ENCODE measurements at regions not wholly inside any gene's neighbourhood (a gene's known extent, or its start where the extent isn't known, plus 50 kb on each side); places are given as distances from the start of the nearest gene placed in this dataset.

DNA sequence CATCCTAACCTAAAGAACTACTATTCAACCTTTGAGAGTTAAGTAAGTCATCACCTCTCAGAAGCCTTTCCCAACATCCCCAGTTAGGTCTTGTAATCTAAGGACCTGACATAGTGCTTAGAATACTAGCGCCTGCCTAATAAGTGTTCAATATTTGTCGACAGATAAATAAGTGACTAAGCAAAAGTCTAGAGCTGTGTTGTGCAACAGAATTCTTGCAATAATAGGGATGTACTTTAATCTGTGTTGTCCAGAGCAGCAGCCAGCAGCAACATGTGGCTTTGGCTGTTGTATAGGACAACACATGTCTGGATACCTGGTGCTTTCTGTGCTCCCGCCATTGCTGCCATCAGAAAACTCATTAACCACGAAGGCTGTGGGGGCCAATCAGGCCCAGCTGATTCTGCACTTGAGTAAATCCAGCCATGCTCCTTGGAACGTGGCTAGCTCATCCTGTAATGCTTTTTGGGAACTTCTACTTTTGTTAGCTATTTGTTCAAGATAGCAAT, 66.8 kb upstream of the NTM start:
- no peaks in the 10 kb centered on the region for H4K20me1 ChIP-seq (ENCODE audit: control insufficient read depth, extremely low read depth, insufficient read depth, low read length)
- H3K9me3 ChIP-seq (ENCODE audit: control insufficient read depth, insufficient read depth, low read depth, low read length), result no peaks in the 10 kb centered on the region
- H3K4me3 ChIP-seq (replicated peaks in 1 of 4; ENCODE audit: control extremely low read depth in 1 of 4, insufficient read depth in 1 of 4, low read depth in 3 of 4, low read length in 4 of 4), result no peak overlapping the region
- no peak overlapping the region for H2AFZ ChIP-seq (ENCODE audit: low read length)
- TF ChIP-seq, protein P1, sequence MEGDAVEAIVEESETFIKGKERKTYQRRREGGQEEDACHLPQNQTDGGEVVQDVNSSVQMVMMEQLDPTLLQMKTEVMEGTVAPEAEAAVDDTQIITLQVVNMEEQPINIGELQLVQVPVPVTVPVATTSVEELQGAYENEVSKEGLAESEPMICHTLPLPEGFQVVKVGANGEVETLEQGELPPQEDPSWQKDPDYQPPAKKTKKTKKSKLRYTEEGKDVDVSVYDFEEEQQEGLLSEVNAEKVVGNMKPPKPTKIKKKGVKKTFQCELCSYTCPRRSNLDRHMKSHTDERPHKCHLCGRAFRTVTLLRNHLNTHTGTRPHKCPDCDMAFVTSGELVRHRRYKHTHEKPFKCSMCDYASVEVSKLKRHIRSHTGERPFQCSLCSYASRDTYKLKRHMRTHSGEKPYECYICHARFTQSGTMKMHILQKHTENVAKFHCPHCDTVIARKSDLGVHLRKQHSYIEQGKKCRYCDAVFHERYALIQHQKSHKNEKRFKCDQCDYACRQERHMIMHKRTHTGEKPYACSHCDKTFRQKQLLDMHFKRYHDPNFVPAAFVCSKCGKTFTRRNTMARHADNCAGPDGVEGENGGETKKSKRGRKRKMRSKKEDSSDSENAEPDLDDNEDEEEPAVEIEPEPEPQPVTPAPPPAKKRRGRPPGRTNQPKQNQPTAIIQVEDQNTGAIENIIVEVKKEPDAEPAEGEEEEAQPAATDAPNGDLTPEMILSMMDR (conservative IDR thresholded peaks at IDR 0.05 in 1 of 2, IDR thresholded peaks at IDR 0.05 in 1 of 2; ENCODE audit: low read depth in 1 of 2, low read length in 2 of 2), result no peak
- TF ChIP-seq EZH2 (IDR thresholded peaks at IDR 0.05; ENCODE audit: low read length, missing control alignments), result no peak
- H3K27ac ChIP-seq (ENCODE audit: insufficient read depth, low read length), result no peak overlapping the region
- no peak overlapping the region for H3K9ac ChIP-seq (ENCODE audit: insufficient read depth, low read length)
- peaks cover 4% of the 10 kb centered on the region for H3K27me3 ChIP-seq (ENCODE audit: control insufficient read depth, insufficient read depth, low read length)
- DNase-seq (ENCODE audit: low read depth in 2 of 2), result no peak
- H3K36me3 ChIP-seq (ENCODE audit: control insufficient read depth, insufficient read depth, low read length), result no peaks in the 10 kb centered on the region
- no peaks in the 10 kb centered on the region for H3K79me2 ChIP-seq (ENCODE audit: control insufficient read depth, insufficient read depth, low read length)
- H3K4me1 ChIP-seq (ENCODE audit: control insufficient read depth, extremely low read depth, insufficient read depth, low read length), result no peaks in the 10 kb centered on the region
- no peak overlapping the region for H3K4me2 ChIP-seq (ENCODE audit: extremely low read depth, insufficient read depth, low read length)

DNA sequence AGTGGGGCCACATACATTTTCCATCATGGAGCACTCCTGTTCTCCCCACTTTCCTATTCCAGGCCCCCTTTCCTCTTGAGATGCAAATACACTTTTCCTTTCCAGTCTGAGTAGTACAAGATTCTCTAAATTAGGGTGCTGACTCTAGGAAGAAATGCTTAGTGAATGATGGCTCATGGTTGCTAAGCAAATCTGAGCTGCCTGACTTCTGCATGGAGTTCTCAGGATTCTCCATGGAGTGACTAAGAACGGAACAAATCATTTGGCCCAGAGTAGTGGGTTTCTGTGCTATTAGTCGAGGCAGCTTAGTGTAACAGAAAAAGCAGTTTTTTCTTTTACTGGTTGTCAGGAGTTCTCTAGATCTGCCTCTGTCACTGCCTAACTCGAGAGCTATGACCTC, 65.4 kb upstream of the NTM start:
- no peak overlapping the region for H3K27ac ChIP-seq (ENCODE audit: insufficient read depth, low read length)
- H3K9me3 ChIP-seq (ENCODE audit: control insufficient read depth, insufficient read depth, low read depth, low read length), result no peaks in the 10 kb centered on the region
- H3K27me3 ChIP-seq (ENCODE audit: control insufficient read depth, insufficient read depth, low read length), result no peaks in the 10 kb centered on the region
- no peaks in the 10 kb centered on the region for H4K20me1 ChIP-seq (ENCODE audit: control insufficient read depth, extremely low read depth, insufficient read depth, low read length)
- no peaks in the 10 kb centered on the region for H3K4me1 ChIP-seq (ENCODE audit: control insufficient read depth, extremely low read depth, insufficient read depth, low read length)
- TF ChIP-seq, protein P1 (conservative IDR thresholded peaks at IDR 0.05 in 1 of 2, IDR thresholded peaks at IDR 0.05 in 1 of 2; ENCODE audit: low read depth in 1 of 2, low read length in 2 of 2), result no peak
- no peak for TF ChIP-seq EZH2 (IDR thresholded peaks at IDR 0.05; ENCODE audit: low read length, missing control alignments)
- no peak overlapping the region for H3K9ac ChIP-seq (ENCODE audit: insufficient read depth, low read length)
- H3K79me2 ChIP-seq (ENCODE audit: control insufficient read depth, insufficient read depth, low read length), result no peaks in the 10 kb centered on the region
- no peak for DNase-seq (ENCODE audit: low read depth in 2 of 2)
- H2AFZ ChIP-seq (ENCODE audit: low read length), result no peak overlapping the region
- H3K4me3 ChIP-seq (replicated peaks in 1 of 4; ENCODE audit: control extremely low read depth in 1 of 4, insufficient read depth in 1 of 4, low read depth in 3 of 4, low read length in 4 of 4), result no peak overlapping the region
- H3K36me3 ChIP-seq (ENCODE audit: control insufficient read depth, insufficient read depth, low read length), result no peaks in the 10 kb centered on the region
- H3K4me2 ChIP-seq (ENCODE audit: extremely low read depth, insufficient read depth, low read length), result no peak overlapping the region

DNA sequence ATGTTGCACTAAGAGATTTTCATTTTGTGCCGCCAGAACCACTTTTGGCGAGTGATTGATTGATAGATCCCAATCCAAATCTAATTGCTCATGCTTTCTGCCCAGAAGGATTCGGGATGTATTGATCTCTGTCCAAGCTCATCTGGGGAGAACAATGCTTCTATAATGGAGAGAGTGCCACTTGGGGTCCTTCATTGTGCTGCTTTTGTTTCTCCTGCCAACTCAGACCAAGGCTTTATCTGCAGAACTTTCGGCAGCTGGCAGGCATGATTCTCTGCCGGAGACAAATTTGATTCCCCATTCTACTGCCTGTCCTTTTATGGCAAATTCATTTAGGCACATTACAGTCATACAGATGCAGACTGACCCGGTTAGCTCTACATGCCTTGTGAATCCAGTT, 62.9 kb upstream of the NTM start:
- Histone ChIP-seq H3K9ac (ENCODE audit: insufficient read depth, low read length) (no peak overlapping the region), H3K4me2 (ENCODE audit: extremely low read depth, insufficient read depth, low read length) (no peak overlapping the region), H3K27me3 (ENCODE audit: control insufficient read depth, insufficient read depth, low read length) (no peaks in the 10 kb centered on the region), H3K27ac (ENCODE audit: insufficient read depth, low read length) (no peak overlapping the region), H3K4me1 (ENCODE audit: control insufficient read depth, extremely low read depth, insufficient read depth, low read length) (no peaks in the 10 kb centered on the region), H3K9me3 (ENCODE audit: control insufficient read depth, insufficient read depth, low read depth, low read length) (no peaks in the 10 kb centered on the region), H4K20me1 (ENCODE audit: control insufficient read depth, extremely low read depth, insufficient read depth, low read length) (no peaks in the 10 kb centered on the region), H3K79me2 (ENCODE audit: control insufficient read depth, insufficient read depth, low read length) (no peaks in the 10 kb centered on the region), H3K4me3 (replicated peaks in 1 of 4; ENCODE audit: control extremely low read depth in 1 of 4, insufficient read depth in 1 of 4, low read depth in 3 of 4, low read length in 4 of 4) (no peak overlapping the region), H2AFZ (ENCODE audit: low read length) (no peak overlapping the region), H3K36me3 (ENCODE audit: control insufficient read depth, insufficient read depth, low read length) (no peaks in the 10 kb centered on the region)
- TF ChIP-seq EZH2 (IDR thresholded peaks at IDR 0.05; ENCODE audit: low read length, missing control alignments), result no peak
- TF ChIP-seq, protein P1 (conservative IDR thresholded peaks at IDR 0.05 in 1 of 2, IDR thresholded peaks at IDR 0.05 in 1 of 2; ENCODE audit: low read depth in 1 of 2, low read length in 2 of 2), result no peak
- no peak for DNase-seq (ENCODE audit: low read depth in 2 of 2)
